SK-N-SH (cell line): ENCODE measurements at regions not wholly inside any gene's neighbourhood (a gene's known extent, or its start where the extent isn't known, plus 50 kb on each side); places are given as distances from the start of the nearest gene placed in this dataset.

Source experiments
- CTCF ChIA-PET: fragments of 300-600, 350-600 bp; formaldehyde crosslinking; extraction: SDS; loops from one replicate; lab custom pipeline; 2021; lab: Yijun Ruan, JAX
- POLR2A ChIA-PET: fragments of 350-600 bp; sonication (Branson Sonifier 250); formaldehyde crosslinking; extraction: SDS; loops from one replicate; lab custom pipeline; 2020; ENCODE audit warnings: antibody characterized with exemption, inconsistent platforms; lab: Yijun Ruan, JAX
- DNase-seq: peaks from one replicate; pipeline ENCODE4 v3.0.0; 2012
- H2AFZ ChIP-seq: fragments of 200-600 bp; sonication (generic); 2 replicates; pipeline ENCODE4 v1.8.1; 2016; ENCODE audit warnings: antibody characterized with exemption, mild to moderate bottlenecking, low read depth
- H3F3A ChIP-seq: fragments of 200-600 bp; sonication (generic); replicated peaks from 2 replicates; pipeline ENCODE3; 2016; ENCODE audit warnings: antibody characterized with exemption, mild to moderate bottlenecking; ENCODE audit not compliant: insufficient read depth
- H3K27ac ChIP-seq, 2 experiments: fragments of 200-500 bp in 1 of 2; fragments of 200-600 bp in 1 of 2; sonication (Bioruptor generic) in 1 of 2; sonication (generic), shearing (Covaris generic) in 1 of 2; 2 replicates each; pipeline versions ENCODE4 v1.5.1 to v1.6.1; 2014 to 2016; ENCODE audit warnings: low read depth in 2 of 2, inconsistent platforms in 1 of 2, low read length in 1 of 2, mild to moderate bottlenecking in 1 of 2, mixed read lengths in 1 of 2
- H3K27me3 ChIP-seq: fragments of 200-600 bp; sonication (generic), shearing (Covaris generic); 2 replicates; pipeline ENCODE4 v1.6.1; 2016; ENCODE audit warnings: mixed run types; ENCODE audit not compliant: insufficient read depth
- H3K36me3 ChIP-seq, 2 experiments: fragments of 200-500 bp in 1 of 2; fragments of 200-600 bp in 1 of 2; sonication (Bioruptor generic) in 1 of 2; sonication (generic) in 1 of 2; replicated peaks in 1 of 2; 2 replicates each; pipeline versions ENCODE3 to v1.5.1; 2014 to 2016; ENCODE audit warnings: low read length in 1 of 2, mild to moderate bottlenecking in 1 of 2; ENCODE audit not compliant: insufficient read depth in 2 of 2, control insufficient read depth in 1 of 2
- H3K4me1 ChIP-seq, 2 experiments: fragments of 200-500 bp in 1 of 2; fragments of 200-600 bp in 1 of 2; sonication (Bioruptor generic) in 1 of 2; sonication (generic), shearing (Covaris generic) in 1 of 2; 2 replicates each; pipeline versions ENCODE4 v1.5.1 to v1.6.1; 2014 to 2016; ENCODE audit warnings: low read depth in 1 of 2, low read length in 1 of 2, mixed run types in 1 of 2; ENCODE audit not compliant: insufficient read depth in 2 of 2, control insufficient read depth in 1 of 2
- H3K4me2 ChIP-seq: fragments of 200-600 bp; sonication (generic), shearing (Covaris generic); 2 replicates; pipeline ENCODE4 v1.6.1; 2017; ENCODE audit warnings: mixed run types
- H3K4me3 ChIP-seq, 2 experiments: fragments of 200-500 bp in 1 of 2; fragments of 200-600 bp in 1 of 2; sonication (Bioruptor generic) in 1 of 2; sonication (generic), shearing (Covaris generic) in 1 of 2; 2 replicates each; pipeline versions ENCODE4 v1.5.1 to v1.8.1; 2014 to 2016; ENCODE audit warnings: low read depth in 2 of 2, inconsistent platforms in 1 of 2, low read length in 1 of 2, mild to moderate bottlenecking in 1 of 2, mixed read lengths in 1 of 2, moderate library complexity in 1 of 2
- H3K79me2 ChIP-seq: fragments of 200-600 bp; sonication (generic); 2 replicates; pipeline ENCODE4 v1.8.1; 2017; ENCODE audit warnings: mild to moderate bottlenecking; ENCODE audit not compliant: insufficient read depth
- H3K9ac ChIP-seq: fragments of 200-600 bp; sonication (generic); 2 replicates; pipeline ENCODE4 v1.6.1; 2017; ENCODE audit warnings: mixed run types
- H3K9me2 ChIP-seq: fragments of 200-600 bp; sonication (generic); 2 replicates; pipeline ENCODE4 v1.6.1; 2017; ENCODE audit warnings: mixed run types
- H3K9me3 ChIP-seq: fragments of 200-600 bp; sonication (generic); 2 replicates; pipeline ENCODE4 v1.6.1; 2017; ENCODE audit warnings: mixed run types, mild to moderate bottlenecking, moderate library complexity
- H4K20me1 ChIP-seq: fragments of 200-600 bp; sonication (generic); 2 replicates; pipeline ENCODE4 v1.6.1; 2017; ENCODE audit warnings: mild to moderate bottlenecking, mixed run types; ENCODE audit not compliant: insufficient read depth
- EP300 ChIP-seq, 2 experiments: IDR thresholded peaks; 2 replicates each; pipeline versions ENCODE4 v1.4.0 to v1.6.1; 2012; ENCODE audit warnings: borderline replicate concordance in 1 of 2, low read depth in 1 of 2, low read length in 1 of 2
- FOXJ3 ChIP-seq: sonication (generic); formaldehyde crosslinking; IDR thresholded peaks from 2 replicates; pipeline ENCODE4 v1.5.1; 2020; ENCODE audit warnings: mild to moderate bottlenecking, missing genetic modification reagents
- FOXM1 ChIP-seq: IDR thresholded peaks from 2 replicates; pipeline ENCODE4 v1.4.0; 2012; ENCODE audit warnings: low read depth, mild to moderate bottlenecking
- GABPA ChIP-seq: IDR thresholded peaks from 2 replicates; pipeline ENCODE4 v1.4.0; 2012; ENCODE audit warnings: low read depth, mild to moderate bottlenecking
- GATA2 ChIP-seq: sonication (generic); formaldehyde crosslinking; IDR thresholded peaks from 2 replicates; pipeline ENCODE4 v1.5.0; 2020; ENCODE audit warnings: mild to moderate bottlenecking, missing genetic modification reagents
- MXI1 ChIP-seq: IDR thresholded peaks from 2 replicates; pipeline ENCODE4 v1.6.1; 2012; ENCODE audit warnings: mild to moderate bottlenecking, low read depth, low read length, improper control_type of control experiment
- NFIC ChIP-seq: IDR thresholded peaks from 2 replicates; pipeline ENCODE4 v1.4.0; 2012; ENCODE audit warnings: borderline replicate concordance
- NRF1 ChIP-seq: IDR thresholded peaks from 2 replicates; pipeline ENCODE4 v1.6.1; 2012; ENCODE audit warnings: low read depth, mild to moderate bottlenecking, low read length
- RAD21 ChIP-seq: IDR thresholded peaks from 2 replicates; pipeline ENCODE4 v1.6.1; 2012; ENCODE audit warnings: mild to moderate bottlenecking, low read length
- RFX5 ChIP-seq: IDR thresholded peaks from 2 replicates; pipeline ENCODE4 v1.6.1; 2012; ENCODE audit warnings: mild to moderate bottlenecking, improper control_type of control experiment, low read length
- RXRA ChIP-seq: IDR thresholded peaks from 2 replicates; pipeline ENCODE4 v1.4.0; 2012; ENCODE audit warnings: low read depth, mild to moderate bottlenecking, borderline replicate concordance
- SIN3A ChIP-seq: IDR thresholded peaks from 2 replicates; pipeline ENCODE4 v1.6.1; 2012; ENCODE audit warnings: low read depth, mild to moderate bottlenecking, low read length, moderate library complexity, borderline replicate concordance
- SMC3 ChIP-seq: IDR thresholded peaks from 2 replicates; pipeline ENCODE4 v1.6.1; 2012; ENCODE audit warnings: low read depth, low read length, improper control_type of control experiment
- TCF12 ChIP-seq: IDR thresholded peaks from 2 replicates; pipeline ENCODE4 v1.4.0; 2012
- WGBS: methylation state at CpG from one replicate; pipeline ENCODE4 v1.1.6; 2017; ENCODE audit warnings: low lambda C conversion rate; 5-methylcytosine and 5-hydroxymethylcytosine counted together
- TF ChIP-seq, protein P1 (sequence below): fragments of 150-350 bp; IDR thresholded peaks from 2 replicates; pipeline ENCODE4 v1.6.1; 2016; ENCODE audit warnings: mild to moderate bottlenecking, low read depth, low read length
- TF ChIP-seq, protein P2 (sequence below): IDR thresholded peaks from 2 replicates; pipeline ENCODE4 v1.4.0; 2012; ENCODE audit warnings: low read depth, borderline replicate concordance
- TF ChIP-seq, protein P3 (sequence below): IDR thresholded peaks from 2 replicates; pipeline ENCODE4; 2012

DNA sequence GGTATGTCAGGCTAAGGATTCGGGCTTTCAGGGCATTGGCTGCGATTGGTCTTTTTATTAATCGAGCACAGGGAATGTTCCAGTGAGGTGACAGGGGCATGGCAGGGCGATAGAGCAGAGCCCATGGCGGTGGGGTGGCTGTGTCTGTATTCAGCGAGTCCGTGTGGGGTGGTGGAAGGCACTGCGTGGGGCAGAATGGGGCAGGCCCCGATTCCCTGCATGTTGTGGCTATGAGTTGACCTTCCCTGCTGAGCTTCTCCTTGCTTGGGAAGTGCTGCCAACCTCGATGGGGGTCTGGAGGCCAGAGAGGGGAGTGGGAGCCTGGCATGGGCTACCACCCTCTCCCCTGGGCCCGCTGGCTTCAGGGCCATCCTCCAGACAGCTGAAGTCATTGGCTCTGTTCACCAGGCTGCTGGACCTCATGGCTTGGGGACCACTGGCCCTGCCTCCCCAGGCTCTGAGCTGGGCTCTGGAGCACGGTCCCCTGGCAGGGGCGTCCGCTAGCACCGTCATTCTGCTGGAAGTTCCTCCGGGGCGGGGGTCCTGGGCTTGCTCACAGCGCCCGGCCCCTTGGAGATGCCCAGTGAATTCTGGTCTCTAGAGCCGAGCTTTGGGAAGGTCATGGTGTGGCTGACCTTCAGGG is 92.1 kb downstream of the NPIPB11 start:
- Histone ChIP-seq H3K79me2 (no peaks in the 10 kb centered on the region), H3K27me3 (no peaks in the 10 kb centered on the region), H3K4me1 (peaks cover 0 to 11% of the 10 kb centered on the region in 2 experiments; a peak in 1 of 4 replicates), H3K4me2 (no peak overlapping the region), H3K36me3 (no peaks in the 10 kb centered on the region), H2AFZ (no peak overlapping the region), H4K20me1 (no peaks in the 10 kb centered on the region), H3K9me2 (no peaks in the 10 kb centered on the region), H3K9me3 (no peaks in the 10 kb centered on the region), H3K9ac (no peak overlapping the region), H3K27ac (no peak overlapping the region)
- ChIA-PET POLR2A (no interaction called here), CTCF (no interaction called here)
- WGBS: 93% methylated on average over 11 of the region's 20 CpGs
- TF ChIP-seq, protein P1, sequence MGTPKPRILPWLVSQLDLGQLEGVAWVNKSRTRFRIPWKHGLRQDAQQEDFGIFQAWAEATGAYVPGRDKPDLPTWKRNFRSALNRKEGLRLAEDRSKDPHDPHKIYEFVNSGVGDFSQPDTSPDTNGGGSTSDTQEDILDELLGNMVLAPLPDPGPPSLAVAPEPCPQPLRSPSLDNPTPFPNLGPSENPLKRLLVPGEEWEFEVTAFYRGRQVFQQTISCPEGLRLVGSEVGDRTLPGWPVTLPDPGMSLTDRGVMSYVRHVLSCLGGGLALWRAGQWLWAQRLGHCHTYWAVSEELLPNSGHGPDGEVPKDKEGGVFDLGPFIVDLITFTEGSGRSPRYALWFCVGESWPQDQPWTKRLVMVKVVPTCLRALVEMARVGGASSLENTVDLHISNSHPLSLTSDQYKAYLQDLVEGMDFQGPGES: no peak
- TF ChIP-seq NFIC (no peak), GATA2 (CRISPR knock-in tag) (no peak), EP300 (IDR thresholded peaks at IDR 0.05; ENCODE audit: borderline replicate concordance in 1 of 2, low read depth in 1 of 2, low read length in 1 of 2) (no peak), RAD21 (no peak), GABPA (no peak)
- TF ChIP-seq, all 33 proteins: peak for 0
- Histone ChIP-seq H3K4me3 (no peak overlapping the region), H3F3A (no peaks in the 10 kb centered on the region)
- DNase-seq: no peak

DNA sequence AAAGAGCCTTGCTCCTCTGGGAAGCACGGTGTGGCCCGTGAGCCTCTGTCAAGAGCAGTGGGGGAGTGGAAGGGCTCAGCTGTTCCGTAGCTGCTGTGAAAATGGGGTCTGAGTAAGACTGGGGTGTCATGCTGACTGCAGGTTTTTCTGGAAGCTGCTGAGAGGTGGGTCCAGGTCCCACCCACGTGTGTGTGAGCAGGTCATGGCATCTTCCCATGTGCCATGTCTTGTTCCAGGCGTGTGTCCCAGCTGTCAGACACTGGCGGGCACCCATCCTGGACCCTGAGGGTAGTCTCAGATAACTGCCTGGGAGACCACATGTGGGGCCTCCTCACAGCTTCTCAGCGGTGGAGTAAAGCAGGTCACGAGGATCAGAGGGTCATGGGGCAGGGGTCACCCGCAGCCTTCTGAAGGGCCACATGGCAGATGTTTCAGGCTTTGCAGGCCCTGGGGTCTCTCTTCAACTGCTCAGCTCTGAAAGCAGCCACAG is 92.9 kb downstream of the NPIPB11 start:
- Histone ChIP-seq H3K9me3 (no peaks in the 10 kb centered on the region), H3F3A (no peaks in the 10 kb centered on the region), H4K20me1 (no peaks in the 10 kb centered on the region), H3K27ac (no peak overlapping the region), H3K4me2 (no peak overlapping the region), H3K4me1 (peaks cover 0 to 11% of the 10 kb centered on the region in 2 experiments; a peak in 1 of 4 replicates), H3K36me3 (no peaks in the 10 kb centered on the region), H2AFZ (no peak overlapping the region), H3K9me2 (no peaks in the 10 kb centered on the region), H3K9ac (no peak overlapping the region), H3K79me2 (no peaks in the 10 kb centered on the region), H3K27me3 (no peaks in the 10 kb centered on the region), H3K4me3 (no peak overlapping the region)
- CTCF ChIA-PET: no interaction called here
- TF ChIP-seq RXRA: no peak
- no peak for TF ChIP-seq SIN3A
- no peak for TF ChIP-seq NRF1
- TF ChIP-seq MXI1: no peak
- TF ChIP-seq, protein P2, sequence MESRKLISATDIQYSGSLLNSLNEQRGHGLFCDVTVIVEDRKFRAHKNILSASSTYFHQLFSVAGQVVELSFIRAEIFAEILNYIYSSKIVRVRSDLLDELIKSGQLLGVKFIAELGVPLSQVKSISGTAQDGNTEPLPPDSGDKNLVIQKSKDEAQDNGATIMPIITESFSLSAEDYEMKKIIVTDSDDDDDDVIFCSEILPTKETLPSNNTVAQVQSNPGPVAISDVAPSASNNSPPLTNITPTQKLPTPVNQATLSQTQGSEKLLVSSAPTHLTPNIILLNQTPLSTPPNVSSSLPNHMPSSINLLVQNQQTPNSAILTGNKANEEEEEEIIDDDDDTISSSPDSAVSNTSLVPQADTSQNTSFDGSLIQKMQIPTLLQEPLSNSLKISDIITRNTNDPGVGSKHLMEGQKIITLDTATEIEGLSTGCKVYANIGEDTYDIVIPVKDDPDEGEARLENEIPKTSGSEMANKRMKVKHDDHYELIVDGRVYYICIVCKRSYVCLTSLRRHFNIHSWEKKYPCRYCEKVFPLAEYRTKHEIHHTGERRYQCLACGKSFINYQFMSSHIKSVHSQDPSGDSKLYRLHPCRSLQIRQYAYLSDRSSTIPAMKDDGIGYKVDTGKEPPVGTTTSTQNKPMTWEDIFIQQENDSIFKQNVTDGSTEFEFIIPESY: no peak
- TF ChIP-seq, protein P3, sequence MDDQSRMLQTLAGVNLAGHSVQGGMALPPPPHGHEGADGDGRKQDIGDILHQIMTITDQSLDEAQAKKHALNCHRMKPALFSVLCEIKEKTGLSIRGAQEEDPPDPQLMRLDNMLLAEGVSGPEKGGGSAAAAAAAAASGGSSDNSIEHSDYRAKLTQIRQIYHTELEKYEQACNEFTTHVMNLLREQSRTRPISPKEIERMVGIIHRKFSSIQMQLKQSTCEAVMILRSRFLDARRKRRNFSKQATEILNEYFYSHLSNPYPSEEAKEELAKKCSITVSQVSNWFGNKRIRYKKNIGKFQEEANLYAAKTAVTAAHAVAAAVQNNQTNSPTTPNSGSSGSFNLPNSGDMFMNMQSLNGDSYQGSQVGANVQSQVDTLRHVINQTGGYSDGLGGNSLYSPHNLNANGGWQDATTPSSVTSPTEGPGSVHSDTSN: no peak
- no peak for TF ChIP-seq RFX5
- no peak for TF ChIP-seq FOXM1
- no peak for TF ChIP-seq FOXJ3
- no peak for TF ChIP-seq SMC3
- no peak for TF ChIP-seq EP300 (IDR thresholded peaks at IDR 0.05; ENCODE audit: borderline replicate concordance in 1 of 2, low read depth in 1 of 2, low read length in 1 of 2)
- TF ChIP-seq TCF12: no peak
- WGBS: 98% methylated on average over 8 of the region's 9 CpGs
- POLR2A ChIA-PET: no interaction called here
- no peak for DNase-seq
